Astrocyte of the spinal cord (primary cell): ENCODE measurements at regions not wholly inside any gene's neighbourhood (a gene's known extent, or its start where the extent isn't known, plus 50 kb on each side); places are given as distances from the start of the nearest gene placed in this dataset.

Experiments used
- DNase-seq: peaks from one replicate; pipeline ENCODE4 v3.0.0; 2011; ENCODE audit warnings: low read depth, low spot score
- H3K4me3 ChIP-seq: 2 replicates; pipeline ENCODE4 v1.5.1; 2011; ENCODE audit warnings: low read depth, mild to moderate bottlenecking, low read length, moderate library complexity
- CTCF ChIP-seq: IDR thresholded peaks from 2 replicates; pipeline ENCODE4 v1.5.1; 2012; ENCODE audit warnings: low read depth, mild to moderate bottlenecking, low read length, inconsistent platforms
- in situ Hi-C: cut with HindIII; loops from 2 replicates; pipeline ENCODE4 v1.10.0; 2017; ENCODE audit warnings: low sequenced_read_pairs

DNA sequence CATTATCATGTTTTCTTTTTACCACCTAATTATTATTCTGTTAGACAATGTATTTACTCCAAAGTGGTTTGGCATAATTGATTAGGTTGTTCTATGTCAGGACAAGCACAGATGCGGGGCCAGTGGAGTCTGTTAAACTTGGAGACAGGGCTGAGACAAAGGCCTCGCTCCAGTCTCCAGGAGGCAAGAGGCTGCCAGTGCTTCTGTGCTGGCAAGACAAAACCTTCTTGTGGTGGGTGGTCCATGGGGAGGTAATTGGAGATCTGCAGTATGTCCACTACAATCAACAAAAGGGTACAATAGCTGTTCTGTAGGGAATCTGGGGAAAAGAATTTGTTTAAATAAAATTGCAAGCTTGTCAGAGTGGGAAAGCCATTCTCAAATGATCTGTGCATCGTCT is 677.2 kb upstream of the SLC35B3 start:
- no peak overlapping the region for H3K4me3 ChIP-seq
- no peak for DNase-seq
- no peak for TF ChIP-seq CTCF
- in situ Hi-C loops = no loop called here

DNA sequence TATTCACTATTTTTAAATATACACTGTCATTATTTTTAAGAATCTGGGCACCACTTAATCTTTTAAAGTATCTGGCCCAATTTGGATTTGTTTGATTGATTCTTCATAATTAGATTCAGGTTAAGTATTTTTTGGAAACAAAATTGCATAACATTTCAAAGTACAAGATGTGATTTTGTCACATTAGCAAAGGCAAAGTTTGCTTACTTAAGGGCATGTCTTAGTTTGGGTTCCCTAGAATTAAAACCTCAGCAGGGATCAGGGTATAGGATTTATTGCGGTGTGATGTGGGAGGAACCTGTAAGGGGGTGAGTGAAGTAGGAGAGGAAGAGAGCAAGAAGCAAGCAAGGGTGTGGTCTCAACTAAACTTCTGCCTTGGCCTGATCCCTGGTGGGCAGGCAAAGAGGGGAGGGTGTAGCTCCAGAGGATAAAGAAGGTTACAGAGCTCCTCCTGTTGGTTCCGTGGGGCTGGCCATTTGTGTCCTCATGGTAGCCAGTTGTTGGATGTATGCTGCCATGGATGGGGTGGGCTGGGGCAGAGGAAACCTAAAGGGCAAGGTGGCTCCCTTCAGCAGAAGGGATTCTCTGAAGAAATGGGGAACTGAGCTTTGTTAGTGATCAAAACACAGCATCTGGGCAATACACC is 668.7 kb upstream of the SLC35B3 start:
- in situ Hi-C loops = no loop called here
- TF ChIP-seq CTCF = no peak

DNA sequence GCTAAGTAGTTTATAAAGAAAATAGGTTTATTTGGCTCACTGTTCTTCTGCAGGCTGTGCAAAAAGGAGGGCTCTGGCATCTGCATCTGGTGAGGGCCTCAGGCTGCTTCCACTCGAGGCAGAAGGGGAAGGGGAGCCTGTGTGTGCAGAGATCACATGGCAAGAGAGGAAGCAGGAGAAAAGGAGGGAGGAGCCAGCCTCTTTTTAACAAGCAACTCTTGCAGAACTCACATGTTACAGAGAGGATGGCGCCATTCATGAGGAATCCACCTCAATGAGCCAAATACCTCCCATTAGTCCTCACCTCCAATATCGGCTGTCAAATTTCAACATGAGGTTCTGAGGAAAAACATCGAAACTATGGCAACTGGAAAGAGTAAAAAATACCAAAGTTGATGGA is 666.6 kb upstream of the SLC35B3 start:
- no peak for DNase-seq
- no peak for TF ChIP-seq CTCF
- H3K4me3 ChIP-seq = no peak overlapping the region
- in situ Hi-C loops = no loop called here

More for the DNA sequence above, 668.7 kb upstream of the SLC35B3 start:
- DNase-seq = no peak
- H3K4me3 ChIP-seq = no peak overlapping the region

- TF ChIP-seq CTCF = no peak
- DNase-seq = no peak
- in situ Hi-C loops = no loop called here
- H3K4me3 ChIP-seq = no peak overlapping the region
These were observed 665.7 kb upstream of the SLC35B3 start for GRCh38 chr6:9100869-9101580.

DNA sequence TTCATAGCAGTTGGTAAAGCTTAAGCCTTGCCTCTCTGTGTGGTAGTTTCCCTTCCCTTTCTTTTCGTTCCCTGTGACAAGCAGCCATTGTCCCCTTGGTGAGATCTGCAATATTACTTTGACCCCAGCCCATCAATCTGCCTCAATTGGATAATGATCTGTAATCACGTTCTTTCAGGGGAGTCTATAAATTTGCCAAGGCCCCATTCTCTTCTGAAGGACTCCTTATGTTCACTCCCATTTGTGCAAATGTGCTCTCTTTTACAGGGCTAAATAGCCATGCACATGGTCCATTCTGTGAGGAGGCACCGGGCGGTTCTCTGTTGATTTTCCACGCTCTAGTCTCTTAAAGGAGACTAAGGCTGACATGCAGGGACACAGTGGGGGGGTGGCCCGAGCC is 660.4 kb upstream of the SLC35B3 start:
- no peak for TF ChIP-seq CTCF
- DNase-seq = no peak
- H3K4me3 ChIP-seq = no peak overlapping the region
- in situ Hi-C loops = no loop called here

DNA sequence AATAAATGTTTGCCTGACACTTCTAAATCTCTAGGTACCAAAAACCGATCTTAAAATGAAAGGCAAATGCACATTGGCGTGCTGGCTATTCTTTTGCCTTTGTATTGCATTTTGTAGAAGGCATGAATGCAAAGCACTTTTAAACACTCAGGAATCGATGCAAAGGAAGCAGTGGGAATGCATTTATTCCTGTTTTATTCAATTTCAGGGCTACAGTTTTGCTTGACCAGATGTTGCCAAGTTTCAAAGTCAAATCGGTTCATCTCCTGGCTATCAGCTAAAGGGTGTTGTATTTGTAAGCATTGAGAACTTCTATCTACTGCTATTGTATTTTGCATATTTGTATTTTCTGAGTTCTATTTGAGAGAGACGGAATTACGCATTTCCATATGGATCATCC is 659.8 kb upstream of the SLC35B3 start:
- DNase-seq = no peak
- no peak overlapping the region for H3K4me3 ChIP-seq
- in situ Hi-C loops = no loop called here
- no peak for TF ChIP-seq CTCF
